ENCODE measurements at regions not wholly inside any gene's neighbourhood (a gene's known extent, or its start where the extent isn't known, plus 50 kb on each side); places are given as distances from the start of the nearest gene placed in this dataset.
"Not testable (repeated sequence)": the region's sequence is repeated elsewhere in the genome, so short reads cannot be mapped to it uniquely, and the experiment has no call there.

DNA sequence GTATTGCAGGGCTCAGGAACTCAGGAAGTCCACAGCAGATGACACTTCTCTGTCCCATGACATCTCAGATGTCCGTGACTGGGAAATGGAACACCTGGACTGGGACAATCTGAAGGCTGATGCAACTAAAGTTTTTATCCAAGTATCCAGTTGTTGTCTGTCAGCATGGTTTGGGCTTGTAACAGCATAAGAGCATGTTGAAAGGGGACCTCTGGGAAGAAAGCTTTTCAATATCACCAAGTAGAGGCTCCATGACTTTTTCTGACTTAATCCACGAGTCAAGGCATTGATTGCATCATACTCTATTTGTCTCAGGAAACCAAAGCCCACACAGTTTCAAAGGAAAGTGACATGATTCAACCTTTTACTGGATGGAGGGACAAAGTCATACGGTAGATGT, 807.7 kb downstream of the MTRR start:
- DNase-seq: no peak

DNA sequence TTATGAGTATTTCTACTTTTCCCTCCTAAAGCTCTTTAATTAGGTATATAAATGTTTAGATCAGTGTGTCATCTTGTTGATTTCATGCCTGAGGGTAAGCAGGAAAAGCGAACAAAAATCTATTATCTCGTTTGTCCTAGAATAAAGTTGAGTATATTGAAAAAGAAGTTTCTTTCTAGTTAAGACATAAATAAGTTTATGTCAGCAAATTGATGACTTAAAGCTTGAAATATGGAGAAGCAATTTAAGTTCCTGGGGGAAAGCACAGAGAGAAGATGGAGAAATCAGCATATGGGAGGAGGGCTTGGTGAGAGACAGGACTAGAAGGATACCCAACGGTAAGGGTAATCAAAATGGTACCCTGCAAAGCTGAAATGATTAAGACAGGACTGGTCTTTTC, 813.4 kb downstream of the MTRR start:
- no peak for DNase-seq

- no peak for DNase-seq
Observed at GRCh38 chr5:8683496-8683895, 814.5 kb downstream of the MTRR start.

- DNase-seq: no peak
Observed at GRCh38 chr5:8685704-8686103, 816.8 kb downstream of the MTRR start.

DNA sequence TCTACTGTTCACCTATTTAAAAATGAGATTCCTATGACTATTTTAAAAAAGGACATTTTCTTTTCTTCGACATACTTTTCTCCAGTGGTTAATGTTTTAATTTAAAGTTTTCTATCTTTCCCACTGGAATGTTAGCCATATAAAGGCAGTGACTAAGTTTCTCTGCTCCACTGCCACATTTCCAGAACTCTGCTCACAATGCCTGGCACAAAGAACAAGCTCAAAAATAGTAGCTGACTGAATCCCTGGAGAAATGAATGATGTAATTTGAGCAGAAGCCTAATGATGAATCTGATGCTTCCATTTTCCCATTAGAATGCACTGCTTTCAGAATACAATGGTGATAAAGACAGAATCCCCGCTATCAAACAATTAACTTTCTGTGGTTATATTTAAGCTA, 817.8 kb downstream of the MTRR start:
- no peak for DNase-seq

DNA sequence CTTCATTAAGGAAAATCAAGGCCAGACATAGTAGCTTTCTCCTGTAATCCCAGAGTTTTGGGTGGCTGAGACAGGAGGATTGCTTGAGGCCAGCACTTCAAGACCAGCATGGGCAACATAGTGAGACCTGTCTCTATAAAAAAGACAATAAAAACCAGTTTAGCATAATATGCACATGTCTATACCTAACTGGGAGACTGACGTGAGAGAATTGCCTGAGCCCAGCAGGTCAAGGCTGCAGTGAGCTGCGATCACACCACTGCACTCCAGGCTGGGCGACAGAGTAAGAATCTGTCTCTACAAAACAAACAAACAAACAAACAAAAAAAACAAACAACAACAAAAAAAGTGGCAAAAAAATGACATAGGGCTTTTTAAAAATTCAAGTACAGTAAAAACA, 820.8 kb downstream of the MTRR start:
- DNase-seq: no peak

DNA sequence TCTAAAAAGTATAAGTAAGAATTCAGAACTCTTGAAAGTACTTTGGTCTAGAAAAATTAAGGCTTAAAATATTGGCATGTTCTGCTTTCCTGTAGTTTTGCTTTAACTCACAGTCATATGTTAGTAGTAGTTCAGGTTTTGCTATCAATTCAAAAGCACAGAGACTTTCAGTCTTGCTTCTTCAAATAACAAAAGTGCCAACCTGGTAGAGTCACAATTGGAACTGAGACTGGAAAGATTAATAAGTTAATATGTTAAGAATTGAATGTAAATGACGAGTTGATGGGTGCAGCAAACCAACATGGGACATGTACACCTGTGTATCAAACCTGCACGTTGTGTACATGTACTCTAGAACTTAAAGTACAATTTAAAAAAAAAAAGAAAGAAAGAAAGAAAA, 822.3 kb downstream of the MTRR start:
- DNase-seq: no peak

GRCh38 chr5:8693341-8693844, 824.4 kb downstream of the MTRR start:
- DNase-seq: no peak

GRCh38 chr5:8694545-8694944, 825.6 kb downstream of the MTRR start:
- DNase-seq: no peak

GRCh38 chr5:8695902-8696845, 827.2 kb downstream of the MTRR start:
- no peak for DNase-seq

- no peak for DNase-seq
Observed at GRCh38 chr5:8700222-8700621, 831.3 kb downstream of the MTRR start.

GRCh38 chr5:8700671-8701070, 831.7 kb downstream of the MTRR start:
- DNase-seq: no peak

DNA sequence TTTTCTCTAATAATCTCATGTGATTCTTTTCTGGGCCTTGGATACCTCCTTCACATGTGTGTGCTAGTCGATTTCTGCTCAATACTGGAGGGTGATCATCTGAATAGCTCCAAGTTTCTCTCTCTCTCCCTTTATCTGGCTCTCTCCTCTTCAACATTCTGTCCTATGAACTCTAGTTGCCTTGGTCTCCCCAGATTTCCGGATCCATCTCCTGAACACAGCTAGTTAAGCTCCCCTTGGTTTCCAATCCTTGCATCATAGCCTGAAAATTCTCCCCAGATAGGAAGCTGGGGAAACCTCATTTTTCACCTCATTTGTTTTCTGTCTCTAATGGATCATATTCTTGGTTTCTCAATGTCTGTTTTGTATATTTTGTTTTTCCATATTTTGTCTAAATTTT, 832.3 kb downstream of the MTRR start:
- DNase-seq: no peak

DNA sequence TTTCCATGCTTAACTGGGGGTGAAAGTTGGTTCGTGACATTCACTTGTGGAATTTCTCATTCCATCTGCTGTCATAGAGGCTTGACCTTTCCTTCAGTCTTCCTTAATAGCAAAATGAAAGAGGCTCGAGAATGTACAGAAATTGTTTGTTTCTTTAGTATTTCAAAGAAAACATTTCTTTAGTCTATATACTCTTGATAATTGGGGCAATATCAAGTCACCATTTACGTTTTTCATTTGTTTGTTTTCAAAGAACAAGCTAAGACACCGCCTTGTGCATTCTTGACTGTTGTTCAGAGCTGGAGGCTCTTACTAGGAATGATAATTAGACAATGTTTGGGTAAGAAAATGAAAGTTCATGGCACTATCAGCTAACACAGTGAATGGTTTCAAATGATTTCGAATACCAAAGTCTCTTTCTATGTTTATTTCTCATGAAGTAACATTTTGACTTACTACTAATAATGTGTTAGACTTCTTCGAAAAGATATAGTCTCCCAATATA, 835.4 kb downstream of the SEMA5A start:
- DNase-seq: no peak

DNA sequence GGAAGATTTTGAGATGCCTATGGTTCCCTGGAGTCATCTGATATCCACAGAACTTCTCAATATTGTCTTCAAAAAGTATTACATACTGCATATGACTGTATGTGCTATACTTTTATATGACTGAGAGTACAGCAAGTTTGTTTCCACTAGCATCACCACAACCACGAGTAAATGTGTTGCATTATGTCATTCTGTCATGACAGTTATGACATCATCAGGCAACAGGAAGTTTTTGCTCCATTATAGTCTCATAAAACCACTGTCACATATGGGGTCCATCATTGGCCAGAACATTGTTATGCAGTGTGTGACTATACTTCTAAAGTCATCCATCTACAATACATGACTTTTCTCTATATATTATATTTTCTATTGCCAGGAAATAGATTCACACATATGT, 831.7 kb downstream of the SEMA5A start:
- no peak for DNase-seq

GRCh38 chr5:8714861-8715260, 831.0 kb downstream of the SEMA5A start:
- no peak for DNase-seq

DNA sequence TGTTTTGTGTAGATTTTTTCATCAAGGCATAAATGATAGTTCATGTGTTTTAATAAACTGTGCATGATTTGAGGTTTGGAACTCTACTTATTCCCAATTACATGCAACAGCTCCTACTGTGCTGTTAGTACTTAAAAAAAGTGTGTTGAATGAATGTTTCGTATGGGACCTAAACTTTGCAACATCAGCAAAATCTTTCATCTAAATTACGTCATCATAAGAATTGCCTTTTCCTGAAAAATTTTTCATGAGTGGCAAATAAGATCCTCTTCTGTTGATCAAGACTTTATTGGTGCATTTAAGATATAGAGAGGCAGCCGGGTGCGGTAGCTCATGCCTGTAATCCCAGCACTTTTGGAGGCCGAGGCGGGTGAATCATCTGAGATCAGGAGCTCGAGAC, 826.1 kb downstream of the SEMA5A start:
- DNase-seq: no peak

DNA sequence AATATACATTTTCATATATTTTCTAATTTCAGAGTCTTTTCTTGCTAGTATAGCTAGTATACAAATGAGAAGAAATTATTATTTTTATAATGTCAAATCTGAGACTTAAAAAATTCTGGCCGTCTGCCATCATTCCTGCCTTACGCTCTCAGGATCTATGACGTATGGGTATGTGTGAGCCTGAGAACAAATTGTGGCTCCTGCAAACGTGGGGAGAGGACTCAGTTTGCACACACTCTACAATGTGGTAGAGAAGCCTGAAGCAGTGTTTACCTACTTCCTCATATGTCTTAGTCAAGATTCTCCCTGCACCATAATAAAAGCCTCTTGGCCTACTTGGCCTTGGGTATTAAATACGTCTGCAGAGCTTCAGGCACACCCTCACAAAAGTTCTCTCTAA, 825.4 kb downstream of the SEMA5A start:
- DNase-seq: no peak

DNA sequence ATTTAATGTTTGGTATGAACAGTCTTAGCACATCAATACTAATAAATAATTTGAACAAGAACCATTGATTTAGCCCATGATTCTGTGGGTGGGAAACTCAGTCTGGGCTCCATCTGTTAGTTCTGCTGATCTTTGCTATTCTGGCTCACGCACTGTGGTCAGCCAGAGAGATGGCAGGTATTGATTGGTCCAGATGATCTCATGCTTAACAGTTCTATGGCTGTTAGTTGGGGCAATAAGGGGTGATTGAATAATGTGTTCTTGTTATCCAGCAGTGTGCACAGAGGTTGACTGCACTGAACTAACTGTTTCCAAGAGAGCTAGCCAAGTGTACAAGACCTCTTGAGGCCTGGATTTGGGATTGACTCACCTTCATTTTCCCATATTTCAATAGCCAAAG, 824.3 kb downstream of the SEMA5A start:
- DNase-seq: no peak

GRCh38 chr5:8726383-8727036, 819.4 kb downstream of the SEMA5A start:
- no peak for DNase-seq

DNA sequence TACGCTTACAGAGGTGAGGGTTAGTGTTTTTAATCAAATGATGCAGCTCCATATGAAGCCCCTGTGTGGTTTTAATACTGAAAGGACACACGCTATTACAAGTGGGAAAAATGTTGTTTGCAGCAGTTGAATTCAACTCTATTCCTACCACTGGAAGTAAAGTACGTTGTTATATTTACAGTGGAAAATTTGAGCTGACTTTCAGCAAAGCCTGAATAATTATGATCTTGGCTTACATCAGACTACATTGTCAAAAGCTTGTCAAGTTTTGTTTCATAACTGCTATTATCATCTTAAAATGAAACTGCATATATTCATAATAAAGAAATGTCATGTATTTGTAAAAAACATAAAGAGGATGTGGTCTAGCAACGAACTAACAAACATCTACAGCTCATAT, 818.5 kb downstream of the SEMA5A start:
- no peak for DNase-seq

- no peak for DNase-seq
Observed at GRCh38 chr5:8729437-8729836, 816.4 kb downstream of the SEMA5A start.

- no peak for DNase-seq
Observed at GRCh38 chr5:8730194-8730593, 815.7 kb downstream of the SEMA5A start.

GRCh38 chr5:8731110-8731509, 814.8 kb downstream of the SEMA5A start:
- not testable (repeated sequence) for DNase-seq

All from CD4-positive, alpha-beta T cell treated with Interleukin-4 for 4 hours (primary cell).